Endodermal cell (in vitro differentiated cells): ENCODE measurements at regions not wholly inside any gene's neighbourhood (a gene's known extent, or its start where the extent isn't known, plus 50 kb on each side); places are given as distances from the start of the nearest gene placed in this dataset.

Experiments
- DNase-seq: peaks from one replicate; pipeline ENCODE4 v3.0.0-alpha.2; 2017
- H3K27ac ChIP-seq: 2 replicates; pipeline ENCODE4 v1.5.1; 2013; ENCODE audit warnings: mild to moderate bottlenecking, low read depth, low read length, moderate library complexity
- H3K27me3 ChIP-seq: 2 replicates; pipeline ENCODE4 v1.6.1; 2013; ENCODE audit warnings: mild to moderate bottlenecking, low read length, moderate library complexity; ENCODE audit not compliant: insufficient read depth, control insufficient read depth, poor library complexity, severe bottlenecking
- H3K36me3 ChIP-seq: 2 replicates; pipeline ENCODE4 v1.7.0; 2013; ENCODE audit warnings: mild to moderate bottlenecking, low read length, moderate library complexity; ENCODE audit not compliant: control insufficient read depth, insufficient read depth
- H3K4me1 ChIP-seq: one replicate; pipeline ENCODE4 v1.7.0; 2013; ENCODE audit warnings: low read length; ENCODE audit not compliant: control insufficient read depth, insufficient read depth
- H3K4me3 ChIP-seq: 2 replicates; pipeline ENCODE4 v1.5.1; 2013; ENCODE audit warnings: mild to moderate bottlenecking, low read length, moderate library complexity
- H3K9ac ChIP-seq: 2 replicates; pipeline ENCODE4 v1.6.1; 2013; ENCODE audit warnings: mild to moderate bottlenecking, low read length, moderate library complexity; ENCODE audit not compliant: poor library complexity, severe bottlenecking; ENCODE audit errors: extremely low read depth
- H3K9me3 ChIP-seq: 2 replicates; pipeline ENCODE4 v1.6.1; 2013; ENCODE audit warnings: mild to moderate bottlenecking, low read length, moderate library complexity; ENCODE audit not compliant: control insufficient read depth
- H3K27ac Mint-ChIP-seq: 2 replicates; pipeline ENCODE4 v1.8.0; 2020; ENCODE audit warnings: mixed read lengths
- H3K27me3 Mint-ChIP-seq: 2 replicates; pipeline ENCODE4 v1.8.0; 2021; ENCODE audit warnings: mild to moderate bottlenecking, mixed read lengths; ENCODE audit not compliant: insufficient read depth
- H3K36me3 Mint-ChIP-seq: 2 replicates; pipeline ENCODE4 v1.8.0; 2020; ENCODE audit warnings: low read depth, mixed read lengths
- H3K4me1 Mint-ChIP-seq: 2 replicates; pipeline ENCODE4 v1.8.0; 2020; ENCODE audit warnings: mixed read lengths
- H3K4me3 Mint-ChIP-seq: 2 replicates; pipeline ENCODE4 v1.8.0; 2020; ENCODE audit warnings: mild to moderate bottlenecking, moderate library complexity, mixed read lengths
- H3K9me3 Mint-ChIP-seq: 2 replicates; pipeline ENCODE4 v1.8.0; 2020; ENCODE audit warnings: mild to moderate bottlenecking, mixed read lengths
- WGBS, 2 experiments: methylation state at CpG; one replicate each; pipeline versions ENCODE4 v1.1.5 to v1.1.7; 2013; ENCODE audit warnings: missing lambda C conversion rate in 2 of 2, mixed read lengths in 1 of 2; ENCODE audit not compliant: insufficient coverage in 1 of 2, insufficient read length in 1 of 2; 5-methylcytosine and 5-hydroxymethylcytosine counted together
- TF ChIP-seq, protein P1 (sequence below): fragments of 200-600 bp; sonication (generic); conservative IDR thresholded peaks from 2 replicates; pipeline ENCODE4 v1.5.0; 2021; ENCODE audit warnings: antibody characterized with exemption, mild to moderate bottlenecking

DNA sequence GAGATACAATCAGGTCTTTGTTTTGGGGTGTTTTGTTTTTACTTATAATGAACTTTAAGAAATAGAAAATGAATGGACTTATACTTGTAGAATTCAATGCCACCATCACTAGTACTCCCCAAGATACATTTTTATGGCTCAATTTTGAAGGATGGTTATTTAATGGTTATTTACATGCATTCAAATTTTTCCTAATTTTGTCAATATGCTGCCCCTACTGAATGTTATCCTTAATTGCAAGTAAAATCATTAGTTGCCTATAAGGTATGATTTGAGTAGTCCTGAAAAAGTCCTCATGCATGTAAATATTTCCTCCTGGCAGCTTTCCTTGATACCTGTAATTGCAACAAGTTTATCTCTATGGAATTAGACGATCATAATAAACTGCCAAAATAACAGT is 391.2 kb downstream of the BCAT1 start:
- WGBS, 2 experiments = 100% methylated on average over 1 of the region's 1 CpG; no CpG with 5 or more reads in 1 of the 2 experiments
- TF ChIP-seq, protein P1, sequence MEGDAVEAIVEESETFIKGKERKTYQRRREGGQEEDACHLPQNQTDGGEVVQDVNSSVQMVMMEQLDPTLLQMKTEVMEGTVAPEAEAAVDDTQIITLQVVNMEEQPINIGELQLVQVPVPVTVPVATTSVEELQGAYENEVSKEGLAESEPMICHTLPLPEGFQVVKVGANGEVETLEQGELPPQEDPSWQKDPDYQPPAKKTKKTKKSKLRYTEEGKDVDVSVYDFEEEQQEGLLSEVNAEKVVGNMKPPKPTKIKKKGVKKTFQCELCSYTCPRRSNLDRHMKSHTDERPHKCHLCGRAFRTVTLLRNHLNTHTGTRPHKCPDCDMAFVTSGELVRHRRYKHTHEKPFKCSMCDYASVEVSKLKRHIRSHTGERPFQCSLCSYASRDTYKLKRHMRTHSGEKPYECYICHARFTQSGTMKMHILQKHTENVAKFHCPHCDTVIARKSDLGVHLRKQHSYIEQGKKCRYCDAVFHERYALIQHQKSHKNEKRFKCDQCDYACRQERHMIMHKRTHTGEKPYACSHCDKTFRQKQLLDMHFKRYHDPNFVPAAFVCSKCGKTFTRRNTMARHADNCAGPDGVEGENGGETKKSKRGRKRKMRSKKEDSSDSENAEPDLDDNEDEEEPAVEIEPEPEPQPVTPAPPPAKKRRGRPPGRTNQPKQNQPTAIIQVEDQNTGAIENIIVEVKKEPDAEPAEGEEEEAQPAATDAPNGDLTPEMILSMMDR = peak; percentile 59
- H3K27ac Mint-ChIP-seq = no peak overlapping the region
- H3K9me3 Mint-ChIP-seq = no peaks in the 10 kb centered on the region
- Histone ChIP-seq H3K27me3 (no peaks in the 10 kb centered on the region), H3K9ac (no peak overlapping the region), H3K36me3 (no peaks in the 10 kb centered on the region), H3K27ac (no peak overlapping the region), H3K4me3 (no peak overlapping the region), H3K9me3 (peaks cover 5% of the 10 kb centered on the region), H3K4me1 (peaks cover 5% of the 10 kb centered on the region)
- peaks cover 46% of the 10 kb centered on the region for H3K4me1 Mint-ChIP-seq
- H3K36me3 Mint-ChIP-seq = no peaks in the 10 kb centered on the region
- no peak for DNase-seq
- no peak overlapping the region for H3K4me3 Mint-ChIP-seq
- H3K27me3 Mint-ChIP-seq = peaks cover 6% of the 10 kb centered on the region

DNA sequence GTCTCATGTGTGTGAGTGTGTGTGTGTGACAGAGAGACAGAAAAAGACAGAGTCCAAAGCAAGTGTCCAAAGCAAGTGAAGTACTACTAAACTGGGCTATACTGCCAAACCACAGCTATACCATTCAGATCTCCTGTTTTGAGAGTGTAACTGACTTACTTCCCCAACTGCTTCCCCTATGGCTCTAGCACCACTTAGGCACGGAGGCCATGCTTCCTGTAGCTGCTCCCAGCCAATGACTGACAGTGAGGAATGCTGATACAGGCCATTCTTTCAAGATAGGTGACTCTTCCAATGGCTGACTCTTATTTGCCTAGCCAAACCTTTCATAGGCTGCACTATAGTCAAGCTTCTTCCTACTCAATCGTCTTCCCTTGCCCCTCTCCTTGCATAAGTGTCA is 393.2 kb downstream of the BCAT1 start:
- H3K4me3 ChIP-seq = no peak overlapping the region
- 86 to 88% methylated on average over 2 of the region's 2 CpGs for WGBS, 2 experiments

DNA sequence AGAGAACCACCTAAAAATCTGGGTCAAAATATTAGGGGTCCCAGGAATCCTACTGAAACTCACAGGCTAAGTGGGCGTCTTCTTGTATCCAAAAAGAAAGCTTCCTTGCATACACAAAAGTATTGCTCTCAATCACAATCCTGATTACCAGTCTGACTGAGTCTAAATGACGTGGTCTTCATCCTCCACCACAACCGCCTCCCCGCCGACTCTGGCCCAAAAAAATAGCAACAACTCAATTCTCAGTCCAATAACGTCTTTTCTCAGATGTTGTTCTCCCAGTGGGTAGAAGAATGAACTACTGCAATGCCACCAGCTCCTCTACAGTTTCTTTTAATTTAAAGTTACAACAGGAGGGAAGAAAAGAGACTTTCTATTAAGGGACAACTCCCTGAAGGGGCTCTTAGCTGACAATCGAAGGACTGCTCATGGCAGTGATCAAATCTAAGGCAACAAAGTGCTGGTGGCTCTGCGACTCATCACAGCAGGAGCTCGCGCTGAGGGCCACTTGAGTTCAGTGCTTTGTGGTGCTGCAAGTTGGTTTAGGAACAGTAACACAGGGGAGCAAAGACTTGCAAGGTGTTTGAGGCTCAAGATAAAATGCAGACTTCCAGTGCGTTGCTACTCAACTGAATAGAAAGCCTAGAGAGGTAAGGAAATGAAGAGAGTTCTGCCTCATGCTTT is 394.1 kb downstream of the BCAT1 start:
- Mint-ChIP-seq H3K4me3 (no peak overlapping the region), H3K36me3 (no peaks in the 10 kb centered on the region), H3K9me3 (no peaks in the 10 kb centered on the region), H3K4me1 (peaks cover 42% of the 10 kb centered on the region), H3K27me3 (no peaks in the 10 kb centered on the region), H3K27ac (no peak overlapping the region)
- Histone ChIP-seq H3K9ac (no peak overlapping the region), H3K27me3 (no peaks in the 10 kb centered on the region), H3K9me3 (peaks cover 5% of the 10 kb centered on the region), H3K27ac (no peak overlapping the region), H3K4me3 (no peak overlapping the region), H3K4me1 (no peaks in the 10 kb centered on the region), H3K36me3 (no peaks in the 10 kb centered on the region)
- TF ChIP-seq, protein P1 = no peak
- 88 to 90% methylated on average over 11 of the region's 11 CpGs for WGBS, 2 experiments
- peak; percentile 73 for DNase-seq

More for the DNA sequence above, 393.2 kb downstream of the BCAT1 start:
- H3K9me3 Mint-ChIP-seq = no peaks in the 10 kb centered on the region
- Histone ChIP-seq H3K27ac (no peak overlapping the region), H3K27me3 (no peaks in the 10 kb centered on the region), H3K36me3 (no peaks in the 10 kb centered on the region), H3K9me3 (peaks cover 5% of the 10 kb centered on the region), H3K9ac (no peak overlapping the region), H3K4me1 (peaks cover under 1% of the 10 kb centered on the region)
- H3K36me3 Mint-ChIP-seq = no peaks in the 10 kb centered on the region
- DNase-seq = no peak
- TF ChIP-seq, protein P1 = no peak
- H3K27me3 Mint-ChIP-seq = peaks cover under 1% of the 10 kb centered on the region
- no peak overlapping the region for H3K27ac Mint-ChIP-seq
- H3K4me3 Mint-ChIP-seq = no peak overlapping the region
- peaks cover 51% of the 10 kb centered on the region for H3K4me1 Mint-ChIP-seq
